ENCODE measurements at regions not wholly inside any gene's neighbourhood (a gene's known extent, or its start where the extent isn't known, plus 50 kb on each side); places are given as distances from the start of the nearest gene placed in this dataset.
"Not testable (repeated sequence)": the region's sequence is repeated elsewhere in the genome, so short reads cannot be mapped to it uniquely, and the experiment has no call there.

DNA sequence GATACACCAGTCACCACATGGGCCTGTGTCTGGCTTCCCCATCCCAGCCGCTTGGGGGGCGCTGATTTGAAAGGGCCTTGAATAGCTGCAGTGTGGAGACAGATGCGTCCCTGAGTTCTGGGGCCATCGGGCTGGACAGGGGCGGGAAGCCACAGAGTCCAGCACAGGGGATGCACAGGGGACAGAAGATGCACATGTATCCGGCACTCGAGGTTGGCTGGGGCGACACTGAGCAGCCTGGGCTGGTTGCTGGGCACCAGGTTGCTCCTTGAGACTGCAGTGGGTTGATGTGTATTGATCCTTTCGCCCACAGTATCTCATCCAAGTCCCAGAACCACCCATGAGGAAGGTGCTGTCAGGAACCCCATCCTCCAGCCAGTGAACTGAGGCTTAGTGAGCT, 99.3 kb upstream of the SYT13 start:
- DNase-seq (ENCODE audit: low spot score), result no peak

DNA sequence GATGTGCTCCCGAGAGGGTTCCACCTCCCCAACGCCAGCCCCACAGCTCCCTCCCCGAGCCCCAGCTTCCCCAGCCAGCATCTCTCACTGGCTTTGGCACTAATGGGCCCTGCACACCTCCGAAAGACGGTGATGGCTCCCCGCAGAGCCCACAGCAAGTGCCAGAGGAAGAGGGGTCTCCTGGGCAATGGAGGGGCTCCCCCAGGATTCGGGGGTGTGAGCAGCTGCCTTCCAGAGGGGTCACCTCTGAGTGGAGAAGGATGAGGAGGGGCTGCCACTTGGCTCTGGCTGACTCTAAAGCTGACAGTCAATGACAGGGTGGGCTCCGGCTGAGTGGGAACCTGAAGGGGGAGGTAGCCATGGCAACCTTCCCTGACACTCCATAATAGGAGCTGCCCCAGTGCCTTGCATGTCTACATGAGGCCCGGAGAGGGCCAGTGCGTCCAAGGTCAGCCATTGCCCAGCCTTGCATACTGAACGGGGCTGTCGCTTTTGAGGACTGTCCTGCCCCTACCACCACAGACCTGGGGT, 98.6 kb upstream of the SYT13 start:
- DNase-seq (ENCODE audit: low spot score), result no peak

DNA sequence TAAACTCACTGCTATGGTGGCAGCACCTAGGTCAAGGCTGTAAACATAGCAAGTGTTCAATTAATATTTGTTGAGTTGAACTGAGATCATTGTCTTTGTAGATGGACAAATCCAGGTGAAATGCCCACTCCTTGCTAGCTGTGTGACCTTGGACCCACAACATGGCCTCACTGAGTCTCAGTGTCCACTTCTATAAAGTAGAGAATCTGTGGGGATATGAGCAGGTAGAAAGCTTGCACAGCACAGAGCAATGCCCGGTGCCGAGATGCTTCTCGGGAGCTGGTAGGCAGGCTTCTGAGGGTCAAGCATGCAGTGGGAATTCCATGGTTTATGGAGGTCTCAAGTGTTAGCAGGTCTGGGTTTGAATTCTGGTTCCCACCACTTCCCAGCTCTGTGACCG, 97.9 kb upstream of the SYT13 start:
- DNase-seq (ENCODE audit: low spot score), result no peak

DNA sequence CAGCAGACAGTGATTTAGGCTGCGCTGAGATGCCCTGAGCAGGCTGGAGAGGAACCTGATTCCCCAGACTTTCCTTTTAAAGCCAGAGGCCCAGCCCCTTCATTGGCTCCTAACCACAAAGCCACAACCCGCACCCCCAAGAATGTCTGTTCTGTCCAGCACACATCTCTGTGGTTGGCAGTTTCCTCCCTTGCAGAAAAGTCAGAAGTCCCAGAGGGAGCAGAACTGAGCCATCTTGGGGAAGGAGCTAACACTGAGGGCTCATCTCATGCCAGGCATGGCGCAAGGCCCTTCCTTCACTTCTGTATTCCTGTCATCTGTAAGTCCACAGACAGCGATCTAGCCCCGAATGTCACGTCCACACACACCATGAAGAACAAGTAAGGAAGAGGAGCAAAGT, 97.1 kb upstream of the SYT13 start:
- DNase-seq (ENCODE audit: low spot score), result no peak

DNA sequence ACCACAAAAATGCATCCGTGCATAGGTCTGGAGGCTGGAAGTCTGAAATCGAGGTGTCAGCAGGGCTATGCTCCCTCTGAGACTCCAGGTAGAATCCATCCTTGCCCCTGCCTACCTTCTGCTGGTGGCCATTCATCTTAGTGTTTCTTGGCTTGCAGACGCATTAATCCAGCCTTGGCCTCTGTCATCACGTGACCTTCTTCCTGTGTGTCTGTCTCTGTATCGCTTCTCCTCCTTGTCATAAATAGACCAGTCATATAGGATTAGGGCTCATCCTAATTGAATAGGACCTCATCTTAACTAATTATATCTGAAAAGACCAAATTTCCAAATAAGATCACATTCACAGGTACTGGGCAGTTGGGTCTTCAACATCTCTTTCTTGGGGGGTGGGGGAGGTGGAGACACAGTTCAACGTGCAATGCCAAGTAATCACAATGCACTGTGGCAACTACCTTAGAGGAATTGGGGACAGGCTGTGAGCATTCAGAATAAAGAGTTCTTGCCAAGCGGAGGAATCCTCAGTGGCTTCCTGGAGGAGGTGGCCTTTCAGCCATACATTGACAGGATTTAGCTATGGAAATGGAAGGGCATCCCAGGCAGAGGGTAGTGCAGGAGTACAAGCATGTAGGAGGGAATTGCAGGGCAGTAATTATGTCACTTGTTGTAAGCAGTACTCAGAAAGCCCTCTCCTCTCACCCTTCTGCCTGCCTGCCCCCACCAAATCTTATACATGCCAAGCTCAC, 96.2 kb upstream of the SYT13 start:
- no peak for DNase-seq (ENCODE audit: low spot score)

DNA sequence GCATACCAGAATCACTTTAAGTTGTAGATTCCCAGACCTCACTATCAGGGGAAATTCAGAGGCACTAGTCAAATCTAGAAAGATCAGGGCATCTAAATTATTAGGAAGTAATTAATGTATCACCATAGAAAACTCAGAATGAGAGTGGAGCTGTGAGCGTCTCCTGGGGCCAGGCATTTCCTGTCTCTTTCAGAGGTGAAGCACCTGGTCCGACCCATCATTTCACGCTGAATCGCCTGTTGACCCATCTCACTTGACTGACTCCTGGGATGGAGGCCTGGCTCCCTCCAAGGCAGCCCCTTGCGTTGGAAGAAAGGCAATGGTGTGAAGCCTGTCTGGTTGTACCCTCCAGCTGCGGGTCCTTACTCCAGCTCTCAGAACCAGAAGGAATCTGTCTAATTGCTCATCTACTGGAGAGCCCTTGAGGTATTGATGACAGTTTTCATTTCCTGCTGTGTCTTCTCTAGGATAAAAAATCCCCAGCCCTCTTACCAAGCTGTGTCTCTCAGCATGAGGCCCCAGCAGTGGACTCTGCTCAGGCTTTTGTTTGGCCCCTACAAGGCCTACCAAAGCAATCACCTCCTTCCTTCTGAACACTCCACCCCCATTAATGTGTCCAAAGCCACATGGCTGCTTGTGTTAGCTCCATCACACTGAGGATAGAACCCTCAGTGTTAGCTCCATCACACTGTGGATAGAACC, 93.2 kb upstream of the SYT13 start:
- DNase-seq (ENCODE audit: low spot score), result no peak

DNA sequence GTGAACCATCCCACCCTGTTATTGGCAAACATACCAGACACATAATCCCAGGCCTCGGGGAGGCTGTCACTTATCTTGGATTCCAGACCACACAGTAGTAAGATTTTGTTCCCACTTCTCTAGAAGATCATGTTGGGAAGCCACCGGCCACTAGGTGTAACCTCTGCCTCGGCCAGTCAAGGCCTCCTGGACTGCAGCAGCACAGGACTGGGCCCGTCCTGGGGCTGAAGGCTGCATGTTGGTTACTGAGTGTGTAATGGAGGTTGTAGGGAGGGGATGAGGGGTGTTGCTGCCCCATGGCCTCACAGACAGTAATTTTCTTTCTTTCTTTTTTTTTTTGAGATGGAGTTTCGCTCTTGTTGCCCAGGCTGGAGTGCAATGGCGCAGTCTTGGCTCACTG, 92.4 kb upstream of the SYT13 start:
- DNase-seq (ENCODE audit: low spot score), result no peak

DNA sequence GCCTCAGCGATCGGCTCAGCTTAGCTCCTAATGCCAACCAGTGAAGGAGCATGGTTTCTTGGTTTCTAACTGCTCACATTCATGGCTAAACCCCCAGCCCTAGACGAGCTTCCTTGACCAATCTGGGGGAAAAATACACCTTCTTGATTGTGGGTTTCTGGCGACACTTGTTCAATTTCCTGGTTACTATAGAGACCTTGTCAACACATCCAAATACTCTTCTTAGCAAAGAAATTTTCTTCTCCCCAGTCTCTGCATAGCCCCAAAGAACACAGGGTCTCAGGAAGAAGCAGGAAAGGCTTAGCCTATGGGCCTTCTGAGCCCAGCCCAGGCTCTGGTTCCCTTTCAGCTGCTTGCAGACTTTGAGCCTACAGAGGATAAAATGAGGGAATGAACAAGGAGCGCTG, 88.5 kb upstream of the SYT13 start:
- DNase-seq (ENCODE audit: low spot score), result no peak

DNA sequence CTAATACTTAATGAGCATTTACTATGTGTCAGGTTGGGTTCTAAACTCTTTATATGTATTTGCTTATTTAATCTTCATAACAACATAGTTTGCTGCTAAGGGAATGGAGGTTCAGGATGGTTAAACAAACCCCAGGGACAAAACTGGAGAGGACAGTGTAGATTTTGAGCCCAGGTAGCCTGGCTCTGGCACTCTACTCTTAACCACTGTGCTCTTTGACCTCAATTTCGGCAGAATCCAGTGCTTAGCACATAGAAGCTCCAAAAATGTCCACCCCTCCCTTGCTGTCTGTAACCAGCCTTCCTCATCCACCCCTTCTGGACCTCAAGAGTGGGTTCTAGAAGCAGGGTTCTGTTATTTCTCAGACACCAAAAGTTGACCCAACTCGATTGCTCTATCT, 88.0 kb upstream of the SYT13 start:
- DNase-seq (ENCODE audit: low spot score), result no peak

DNA sequence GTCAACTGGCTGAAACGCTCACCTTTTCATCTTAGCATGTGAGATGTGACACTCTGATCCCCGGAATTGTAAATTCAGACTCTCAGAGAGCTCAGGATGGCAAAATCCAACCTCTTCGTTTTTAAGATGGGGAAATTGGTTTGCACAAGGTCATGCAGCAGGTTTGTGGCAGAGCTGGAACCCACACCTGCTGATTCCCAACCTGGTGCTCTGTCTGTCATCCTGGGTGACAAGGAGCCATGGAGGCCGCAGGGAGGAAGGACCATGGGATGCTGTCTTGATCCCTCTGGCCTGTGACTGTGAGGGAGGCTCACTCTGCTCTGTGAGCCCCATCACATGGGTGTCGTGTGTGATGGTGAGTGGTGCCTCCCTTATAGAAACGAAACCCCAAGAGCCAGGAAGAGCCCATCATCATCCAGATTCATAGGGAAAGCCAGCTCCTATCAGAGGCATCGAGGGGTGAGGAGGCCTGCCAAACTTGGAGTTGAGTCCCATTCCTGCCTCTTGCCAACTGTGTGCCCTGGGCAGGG, 87.4 kb upstream of the SYT13 start:
- DNase-seq (ENCODE audit: low spot score), result no peak

DNA sequence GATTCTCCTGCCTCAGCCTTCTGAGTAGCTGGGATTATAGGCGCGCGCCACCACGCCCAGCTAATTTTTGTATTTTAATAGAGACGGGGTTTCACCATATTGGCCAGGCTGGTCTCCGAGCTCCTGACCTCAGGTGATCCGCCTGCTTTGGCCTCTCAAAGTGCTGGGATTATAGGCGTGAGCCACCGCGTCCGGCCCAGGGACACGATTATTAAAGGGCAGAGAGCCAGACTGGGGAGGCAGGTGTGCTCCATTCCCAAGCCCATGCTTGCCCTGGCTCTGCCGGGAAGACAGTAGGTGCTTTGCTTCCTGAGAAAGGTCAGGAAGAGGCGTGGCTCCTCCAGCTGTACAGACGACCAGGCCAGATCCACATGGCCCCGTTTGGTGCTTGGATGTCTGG, 86.3 kb upstream of the SYT13 start:
- DNase-seq (ENCODE audit: low spot score), result not testable (repeated sequence)

DNA sequence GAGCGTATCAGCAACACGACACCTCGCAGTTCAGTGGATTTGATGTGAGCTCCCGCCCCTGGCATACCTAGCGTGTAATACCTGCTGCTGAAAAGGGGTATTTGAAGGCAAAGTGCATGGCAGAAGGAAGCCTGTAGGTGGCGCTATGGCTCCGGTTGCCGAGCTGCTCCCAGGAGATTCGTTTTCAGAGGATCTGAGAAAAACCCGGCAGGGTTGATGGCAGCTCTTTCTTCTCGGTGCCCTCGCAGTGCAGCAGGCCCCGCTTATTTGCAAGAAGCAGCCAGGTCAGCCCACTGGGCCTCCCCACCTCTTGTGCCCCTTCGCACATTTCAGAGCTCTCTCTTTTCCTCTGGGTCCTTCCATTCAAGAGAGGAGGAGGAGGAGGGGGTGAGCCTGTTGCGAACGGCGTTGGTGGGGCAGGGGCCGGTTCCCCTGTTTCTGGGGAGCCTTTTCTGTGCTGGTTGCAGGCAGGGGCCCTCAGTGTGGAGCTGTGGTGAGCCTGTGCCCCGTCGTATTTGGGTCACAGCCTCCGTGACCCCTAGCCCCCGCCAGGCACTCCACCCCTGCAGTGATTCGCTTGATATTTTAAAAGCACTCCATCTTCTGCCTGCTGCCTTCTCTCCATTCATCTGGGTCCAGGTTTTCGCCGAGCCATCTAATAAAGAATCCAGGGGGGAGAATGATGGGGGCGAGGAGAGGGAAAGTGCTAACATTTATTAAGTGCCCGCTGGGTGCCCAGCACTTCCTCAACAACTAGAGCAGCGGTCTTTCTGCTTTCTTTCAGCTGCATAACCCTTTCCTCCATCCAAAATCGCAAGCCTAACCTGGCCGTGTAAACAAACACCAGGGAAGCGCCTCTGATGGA, 85.3 kb upstream of the SYT13 start:
- DNase-seq (ENCODE audit: low spot score), result peak; percentile 78

DNA sequence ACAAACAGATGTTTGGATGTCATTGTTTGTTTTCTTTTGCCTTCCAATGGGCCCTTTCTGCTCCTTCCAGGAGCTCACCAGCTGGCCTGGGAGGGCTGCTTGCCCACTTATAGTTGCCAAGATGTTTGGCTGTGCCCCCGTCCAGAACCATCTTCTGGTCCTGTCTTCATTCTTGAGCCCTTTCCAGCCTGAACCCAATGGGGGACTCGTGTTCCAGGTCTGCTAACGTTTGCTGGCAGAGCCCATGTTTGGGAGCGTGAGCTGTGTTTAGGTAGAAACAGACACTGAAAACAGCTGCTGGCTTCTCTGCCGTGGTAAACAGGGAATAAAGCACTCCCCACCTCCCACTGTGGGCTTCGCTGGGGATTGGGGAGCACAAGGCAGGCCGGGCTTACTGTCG, 83.2 kb upstream of the SYT13 start:
- DNase-seq (ENCODE audit: low spot score), result no peak

DNA sequence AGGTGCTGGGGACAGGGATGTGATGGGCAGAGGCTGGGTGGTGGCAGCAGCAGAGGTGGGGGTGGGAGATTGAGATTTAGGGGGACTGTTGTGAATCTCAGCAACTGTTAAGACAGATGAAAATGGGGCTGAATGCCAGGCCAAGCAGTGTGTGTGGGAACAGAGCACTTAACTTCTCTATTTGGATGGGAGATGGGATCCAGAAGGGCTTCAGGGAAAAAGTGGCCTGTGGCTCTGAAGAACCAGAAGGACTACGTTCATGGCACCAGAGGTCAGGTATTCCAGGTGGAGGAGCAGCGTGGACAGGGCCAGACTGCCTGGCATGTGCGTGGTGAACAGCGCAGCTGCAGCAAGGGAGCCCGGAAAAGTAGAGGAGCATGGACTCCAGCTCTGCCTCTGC, 82.6 kb upstream of the SYT13 start:
- no peak for DNase-seq (ENCODE audit: low spot score)

DNA sequence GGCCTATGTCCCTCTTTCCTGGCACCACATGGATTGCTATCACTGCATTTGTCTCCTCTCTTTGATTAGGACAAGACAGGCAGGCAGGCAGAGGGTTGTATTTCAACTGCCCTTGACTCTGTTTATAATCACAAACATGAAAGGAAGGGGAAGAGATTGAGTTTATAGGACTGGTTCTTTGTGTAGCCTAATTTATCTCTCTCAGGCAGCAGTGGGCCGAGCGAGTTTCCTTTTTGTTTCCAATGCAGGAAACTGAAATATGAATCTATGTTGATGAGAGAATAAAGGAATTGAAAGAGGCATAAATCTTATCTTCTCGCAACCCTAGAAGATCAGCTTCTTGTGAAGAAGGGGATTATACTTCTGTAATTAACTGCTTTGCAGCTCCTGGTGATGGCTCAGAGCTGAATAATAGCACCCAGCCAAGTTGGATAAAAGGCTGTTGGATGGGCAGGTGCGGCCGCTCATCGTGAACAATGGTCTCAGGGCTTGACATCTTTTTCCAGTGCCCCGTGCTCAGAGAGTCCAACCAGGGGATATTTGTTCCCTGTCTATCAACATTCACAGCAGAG, 80.6 kb upstream of the SYT13 start:
- no peak for DNase-seq (ENCODE audit: low spot score)

DNA sequence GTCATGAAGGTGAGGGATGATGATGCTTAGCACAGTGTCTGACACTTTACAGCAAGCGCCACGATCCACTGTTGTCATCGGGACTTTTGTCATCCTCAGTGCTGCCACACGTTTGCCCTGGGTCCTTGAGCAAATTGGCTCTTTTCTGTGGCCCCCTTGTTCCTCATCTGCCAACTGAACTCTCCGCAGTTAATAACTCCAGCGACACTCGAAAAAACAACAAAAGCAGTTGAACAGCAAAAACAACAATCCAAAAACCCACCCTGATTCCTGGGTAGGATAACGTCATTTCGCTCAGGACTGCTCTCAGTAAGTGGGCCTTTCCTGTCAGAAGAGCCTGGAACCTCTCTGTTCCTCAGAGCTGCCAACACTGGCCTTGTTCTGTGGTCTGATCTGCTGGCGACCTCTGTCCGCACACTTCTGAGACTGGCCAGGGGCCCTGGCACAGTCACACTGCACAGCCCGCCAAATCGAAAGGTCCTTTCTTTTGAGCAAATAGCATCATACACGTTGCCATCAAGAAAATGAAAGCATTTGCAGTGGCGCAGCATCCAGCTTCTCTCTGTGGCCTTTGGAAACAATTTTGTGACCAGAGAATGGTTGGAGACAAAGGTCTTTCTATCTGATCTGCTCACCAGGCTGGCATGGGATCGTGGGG, 79.9 kb upstream of the SYT13 start:
- DNase-seq (ENCODE audit: low spot score), result no peak

DNA sequence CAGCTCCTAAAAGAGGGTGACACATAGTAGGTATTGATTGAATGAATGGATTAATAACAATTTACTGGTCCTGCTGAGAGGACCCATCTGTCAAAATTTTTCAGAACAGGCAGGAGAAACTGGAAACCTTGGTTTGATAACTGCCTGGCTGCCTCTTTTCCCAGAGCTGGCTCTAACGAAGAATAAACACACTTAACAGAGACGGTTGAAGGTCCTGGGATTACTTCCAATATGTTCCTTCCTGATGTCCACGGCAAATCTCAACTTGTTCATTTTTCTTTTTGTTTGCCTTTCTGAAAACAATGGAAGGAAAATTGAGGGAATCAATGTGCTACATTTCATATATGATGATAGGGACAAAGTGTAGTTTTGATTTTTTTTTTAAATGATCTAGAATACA, 76.5 kb upstream of the SYT13 start:
- no peak for DNase-seq (ENCODE audit: low spot score)

DNA sequence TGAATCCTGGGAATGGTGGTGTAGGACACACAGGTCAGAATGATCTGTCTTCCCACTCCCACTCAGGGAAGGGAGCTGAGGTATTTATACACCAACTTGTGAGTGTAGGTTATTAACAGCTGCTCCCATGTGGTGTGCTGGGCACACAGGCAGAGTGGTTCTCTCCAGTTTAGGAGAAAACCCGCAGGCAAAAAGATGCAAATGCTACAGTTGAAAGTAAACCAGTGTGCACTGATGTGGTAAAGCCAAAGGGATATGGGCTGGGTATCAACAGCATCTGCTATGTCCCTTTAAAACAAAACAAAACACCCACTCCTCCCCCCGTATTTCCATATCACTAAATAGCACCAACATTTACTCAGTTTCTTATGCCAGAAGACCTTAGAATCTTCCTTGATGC, 75.4 kb upstream of the SYT13 start:
- DNase-seq (ENCODE audit: low spot score), result no peak

DNA sequence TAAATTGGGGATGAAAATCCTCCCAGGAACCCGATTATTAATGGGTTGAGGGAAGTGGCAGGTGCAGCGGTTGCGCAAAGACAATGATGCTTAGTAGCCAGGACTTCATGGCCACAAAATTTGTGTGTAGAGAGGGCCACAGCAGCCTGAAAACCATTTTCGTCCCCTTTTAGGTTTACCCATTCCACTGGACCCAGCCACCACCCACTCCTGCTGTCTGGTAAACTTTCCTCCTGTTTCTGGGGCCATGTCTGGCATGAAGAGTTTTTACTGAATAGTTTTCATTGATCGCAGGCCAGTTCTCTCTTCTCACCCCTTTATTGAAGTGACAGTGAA, 69.5 kb upstream of the SYT13 start:
- DNase-seq (ENCODE audit: low spot score), result no peak

DNA sequence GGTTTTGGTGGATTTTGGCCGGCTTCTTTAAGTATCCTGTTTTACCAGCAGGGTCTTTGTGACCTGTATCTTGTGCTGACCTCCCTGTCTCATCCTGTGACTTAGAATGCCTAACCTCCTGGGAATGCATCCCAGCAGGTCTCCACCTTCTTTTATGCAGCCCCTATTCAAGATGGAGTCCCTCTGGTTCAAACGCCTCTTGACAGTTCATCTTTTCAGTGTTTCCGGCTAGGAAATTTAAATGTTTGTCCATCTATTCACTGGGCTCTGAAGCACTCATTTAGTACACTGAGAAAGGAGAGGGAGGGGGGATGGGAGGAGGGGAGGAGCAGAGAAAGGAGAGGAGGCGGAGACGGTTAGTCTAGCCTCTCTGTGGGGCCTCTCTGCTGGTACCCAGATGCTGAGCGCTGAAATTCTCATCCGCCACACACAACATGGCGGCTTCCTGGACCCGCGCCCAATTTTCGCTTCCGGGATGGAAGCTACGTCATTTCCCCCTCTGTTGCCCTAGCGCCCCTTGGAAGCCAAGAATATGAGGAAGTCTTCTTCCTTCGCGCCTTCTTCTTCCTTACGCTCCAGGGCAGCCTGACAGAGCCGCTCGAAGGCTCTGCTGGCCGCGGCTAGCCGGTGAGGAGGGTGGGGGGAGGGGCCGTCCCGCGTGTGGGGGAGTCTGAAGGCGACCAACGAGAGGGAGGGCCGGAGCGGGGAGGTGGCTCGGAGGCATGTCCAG, 69.0 kb upstream of the SYT13 start:
- DNase-seq (ENCODE audit: low spot score), result peak; percentile 94

DNA sequence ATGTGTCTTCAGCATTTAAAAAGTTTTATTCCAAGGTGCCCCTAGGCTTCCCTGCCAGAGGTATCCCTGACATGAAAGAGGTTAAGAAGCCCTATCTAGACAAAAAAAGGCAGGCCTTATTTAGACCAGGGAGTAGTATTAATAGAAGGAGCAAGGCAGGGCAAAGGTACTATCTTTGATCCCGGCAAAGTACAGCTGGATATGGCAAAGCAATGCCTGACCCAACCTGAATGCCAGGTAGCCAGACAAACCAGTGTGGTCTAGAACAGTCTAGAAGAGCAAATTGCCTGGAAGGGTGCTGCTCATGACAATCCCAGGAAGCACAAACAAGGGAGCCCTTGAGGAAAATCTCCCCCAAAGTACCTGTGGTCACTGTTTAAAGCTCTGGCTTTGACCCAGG, 62.6 kb upstream of the SYT13 start:
- DNase-seq (ENCODE audit: low spot score), result no peak
